GM18858 (cell line): ENCODE measurements at regions not wholly inside any gene's neighbourhood (a gene's known extent, or its start where the extent isn't known, plus 50 kb on each side); places are given as distances from the start of the nearest gene placed in this dataset.

Source experiments
- ATAC-seq: cut with Tn5 transposase; IDR thresholded peaks from one replicate; pipeline ENCODE4 v1.9.1; 2021; ENCODE audit not compliant: unreplicated experiment

DNA sequence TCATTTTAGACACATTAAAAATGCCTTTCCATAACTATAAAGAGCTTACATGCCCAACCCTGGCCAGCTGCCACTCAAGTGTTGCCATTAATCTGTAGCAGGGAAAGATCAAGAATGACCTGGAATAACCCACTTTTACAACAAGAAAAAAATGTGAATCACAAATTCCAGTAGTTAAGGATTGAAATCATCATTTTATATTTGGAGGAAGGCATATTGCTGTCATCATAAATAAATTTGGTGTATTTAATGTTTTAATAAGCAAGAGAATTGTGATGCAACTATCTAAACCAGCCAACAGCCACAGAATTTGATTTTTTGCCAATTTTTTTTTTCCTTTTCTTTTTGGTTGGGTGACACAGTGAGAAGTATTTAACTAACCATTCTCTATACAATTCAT lies 240.0 kb upstream of the SEMA6D start:
- no peak for ATAC-seq

DNA sequence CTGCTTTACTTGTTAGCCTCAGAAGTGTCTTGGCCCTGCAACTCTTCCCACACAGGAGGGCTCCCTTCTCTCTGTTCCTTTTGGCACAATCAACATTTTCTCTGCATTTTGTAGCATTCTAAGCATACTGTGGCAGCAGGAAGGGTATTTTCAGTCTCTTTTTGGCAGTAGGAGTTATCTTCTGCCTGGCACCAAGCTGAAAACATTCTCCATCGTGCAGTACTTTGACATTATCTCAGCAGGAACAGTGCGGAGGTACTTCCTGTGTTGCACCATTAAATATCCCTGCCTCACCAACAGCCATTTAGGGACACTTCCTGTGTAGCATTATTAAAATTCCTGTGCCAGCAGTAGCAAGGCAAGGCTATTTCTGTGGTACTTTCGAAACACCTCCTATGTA lies 233.2 kb upstream of the SEMA6D start:
- no peak for ATAC-seq

DNA sequence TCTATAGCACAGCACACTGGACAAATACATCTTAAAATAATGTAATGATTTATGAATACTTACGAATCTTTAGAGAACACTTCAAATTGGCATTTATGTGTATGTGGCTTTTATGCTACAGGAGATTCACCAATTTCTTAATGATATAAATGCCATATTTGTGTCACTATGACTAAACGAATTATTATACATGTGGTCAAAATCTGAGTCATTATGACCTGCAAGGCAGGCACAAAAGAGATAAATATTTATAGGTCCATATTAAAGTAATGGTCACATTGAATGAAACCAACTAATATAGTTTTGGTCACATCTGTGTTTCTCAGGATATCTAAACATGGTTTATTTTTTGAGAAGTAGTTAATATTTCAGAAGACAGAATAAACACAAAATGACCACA lies 232.3 kb upstream of the SEMA6D start:
- ATAC-seq = no peak

DNA sequence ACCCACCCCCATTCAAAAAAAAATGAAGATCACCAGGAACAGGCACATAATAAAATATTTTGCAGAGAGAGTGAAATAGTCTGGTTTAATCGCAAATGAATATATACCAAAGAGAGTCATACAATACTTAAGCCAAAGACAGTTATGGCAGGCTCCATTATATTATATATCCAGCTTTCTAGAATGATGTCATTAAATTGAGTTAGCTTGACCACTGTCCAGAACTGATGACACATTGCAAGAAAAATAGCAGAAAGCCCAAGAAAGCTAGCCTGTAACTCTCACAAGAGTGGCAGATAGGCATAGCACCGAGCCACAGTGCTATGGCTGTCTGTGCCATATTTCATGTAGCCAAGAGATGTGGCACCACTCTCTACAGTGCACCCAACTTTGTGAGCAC lies 231.9 kb upstream of the SEMA6D start:
- ATAC-seq = no peak

DNA sequence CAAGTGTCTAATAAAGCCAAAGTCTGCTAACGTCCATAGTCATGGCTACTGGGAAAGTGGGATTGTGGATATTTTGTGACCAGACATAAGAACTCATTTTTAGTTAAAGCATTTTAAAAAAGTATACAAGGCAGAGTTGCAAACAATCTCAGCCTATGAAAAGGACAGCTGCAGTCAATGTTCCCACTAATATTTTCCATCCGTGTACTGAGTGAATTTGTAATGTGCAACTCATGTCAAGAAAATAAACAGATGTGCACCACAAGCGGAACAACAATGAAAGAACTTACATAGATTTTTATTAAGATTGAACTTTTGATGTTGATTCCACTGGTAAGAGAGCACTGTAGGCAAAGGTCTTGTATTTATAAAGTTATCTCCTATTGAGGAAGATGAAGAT lies 231.3 kb upstream of the SEMA6D start:
- no peak for ATAC-seq

DNA sequence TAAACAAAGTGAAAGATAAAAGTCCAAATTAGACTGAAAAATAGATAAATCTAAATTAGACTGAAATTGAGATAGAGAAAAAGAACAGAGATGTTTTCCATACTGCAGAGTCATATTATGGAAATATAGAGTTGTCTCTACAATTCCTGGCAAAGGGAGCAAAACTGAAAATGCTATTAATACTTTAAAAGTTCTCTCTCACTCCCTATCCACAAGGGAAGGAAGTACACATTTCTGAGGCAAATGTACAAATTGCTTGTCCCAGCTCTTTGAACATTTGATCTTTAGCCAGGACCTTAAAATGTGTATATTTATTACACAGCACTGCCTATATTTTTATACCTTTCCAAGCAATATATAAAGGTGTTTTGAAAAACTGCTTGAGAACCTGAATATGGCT lies 225.1 kb upstream of the SEMA6D start:
- ATAC-seq = no peak

DNA sequence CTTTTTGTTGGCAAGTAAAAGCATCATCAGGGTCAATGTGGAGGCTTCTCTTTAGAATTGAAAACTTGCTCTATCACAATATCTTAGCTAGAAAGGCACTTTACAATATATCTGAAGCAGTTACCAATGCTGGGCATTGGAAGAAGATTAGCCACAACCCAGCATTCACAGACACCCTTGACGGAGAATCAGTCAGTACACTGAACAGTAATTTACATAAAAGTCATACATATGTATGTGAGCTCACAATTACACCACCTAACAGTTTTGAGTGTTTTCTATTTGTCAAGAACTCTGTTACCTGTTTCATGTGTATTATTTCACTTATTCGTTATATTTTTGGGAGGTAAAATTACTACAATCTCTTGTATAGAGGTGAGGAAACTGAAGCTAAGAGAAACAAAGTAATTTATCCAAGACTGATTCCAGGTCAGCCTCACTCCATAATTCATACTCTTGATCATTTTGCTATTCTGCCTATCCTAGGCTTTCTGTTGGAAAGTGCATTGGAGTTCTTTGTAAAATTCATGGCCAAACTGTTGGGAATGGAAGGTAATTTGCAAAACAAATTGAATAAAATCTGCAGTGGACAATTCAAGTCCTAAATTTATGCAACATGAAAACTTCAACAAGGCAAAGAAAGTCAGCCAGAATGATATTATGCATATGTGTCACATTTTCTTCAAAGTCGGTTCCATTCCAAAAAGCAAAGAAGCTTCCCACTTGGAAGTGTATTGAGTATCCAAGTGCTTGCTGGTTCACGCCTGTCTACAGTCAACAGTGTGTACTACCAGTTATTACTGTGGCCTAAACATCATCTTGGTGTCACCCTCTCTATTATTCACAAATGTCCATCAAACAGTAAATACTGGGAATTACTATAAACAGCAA lies 223.7 kb upstream of the SEMA6D start:
- ATAC-seq = no peak

DNA sequence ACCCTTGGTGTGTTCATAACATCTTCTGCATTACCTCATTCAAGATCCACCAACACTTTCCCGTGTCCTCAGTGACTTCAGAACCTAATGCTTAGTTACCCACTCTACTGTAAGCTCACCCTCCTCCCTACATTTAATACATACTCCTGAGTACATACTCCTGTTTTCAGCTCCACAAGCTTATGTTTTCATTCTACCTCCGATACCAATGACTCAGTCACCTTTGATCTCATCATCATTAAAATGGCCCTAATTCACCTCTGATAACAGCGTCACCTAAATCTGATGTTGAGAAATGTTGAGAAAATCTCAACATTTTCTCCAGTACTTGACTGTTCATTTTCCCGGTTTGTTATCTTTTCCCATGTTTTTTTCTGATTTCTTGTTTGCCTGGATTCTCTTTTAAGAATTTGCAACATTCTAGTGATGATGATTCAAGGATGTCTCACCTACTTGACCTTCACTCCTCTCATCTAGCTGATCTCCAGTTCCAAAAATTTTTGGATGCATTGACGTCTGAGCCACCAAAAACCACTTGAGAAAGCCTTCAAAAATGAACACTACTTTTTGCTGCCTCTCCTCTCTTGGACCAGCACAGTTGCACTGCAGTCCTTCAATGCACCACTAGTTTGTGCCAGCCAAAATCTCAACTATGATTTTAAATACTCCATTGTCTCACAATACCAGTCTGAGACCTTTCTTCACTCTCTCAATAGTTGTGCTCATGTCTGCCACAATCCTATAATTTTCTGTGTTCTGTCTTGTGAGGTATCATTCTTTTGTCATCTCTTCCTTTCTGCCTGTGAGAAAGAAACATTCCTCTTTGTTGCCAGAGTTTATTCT lies 220.7 kb upstream of the SEMA6D start:
- ATAC-seq = no peak

DNA sequence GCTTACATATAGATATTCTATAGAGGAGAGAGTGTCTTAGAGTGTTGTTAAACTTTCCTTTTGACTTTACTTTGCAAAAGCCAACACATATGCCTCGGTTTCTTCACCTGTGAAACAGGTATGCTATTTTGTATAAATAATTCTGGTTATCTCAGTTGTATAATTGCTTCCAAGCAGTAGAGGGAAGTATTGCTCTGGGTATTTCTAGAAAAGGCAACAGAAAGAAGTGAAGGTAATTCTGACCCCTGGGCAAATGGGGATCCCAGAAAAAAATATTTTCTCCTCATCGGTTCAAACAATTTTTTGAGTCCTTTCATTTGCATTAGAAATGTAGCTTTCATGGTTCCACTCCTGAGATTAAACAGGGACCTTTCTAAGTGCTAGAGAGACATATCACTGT lies 216.5 kb upstream of the SEMA6D start:
- ATAC-seq = no peak

DNA sequence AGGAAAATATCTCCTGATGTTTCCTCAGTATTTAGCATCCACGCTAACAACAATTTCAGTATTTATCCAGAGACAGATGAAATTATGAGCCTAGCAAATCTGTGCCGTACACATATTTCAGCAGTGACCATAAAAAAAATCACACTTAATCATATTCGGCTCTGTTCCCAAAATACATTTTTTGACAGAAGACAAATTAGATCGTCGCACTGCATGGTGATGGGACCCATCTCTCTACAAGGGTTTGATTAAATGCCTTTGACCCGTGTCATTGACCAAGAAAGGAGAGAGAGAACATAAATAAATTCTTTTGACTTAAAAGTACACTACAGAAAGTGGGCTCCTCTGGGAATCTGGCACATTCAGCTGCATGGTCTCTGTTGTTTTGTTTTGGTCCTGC lies 215.3 kb upstream of the SEMA6D start:
- ATAC-seq = no peak

DNA sequence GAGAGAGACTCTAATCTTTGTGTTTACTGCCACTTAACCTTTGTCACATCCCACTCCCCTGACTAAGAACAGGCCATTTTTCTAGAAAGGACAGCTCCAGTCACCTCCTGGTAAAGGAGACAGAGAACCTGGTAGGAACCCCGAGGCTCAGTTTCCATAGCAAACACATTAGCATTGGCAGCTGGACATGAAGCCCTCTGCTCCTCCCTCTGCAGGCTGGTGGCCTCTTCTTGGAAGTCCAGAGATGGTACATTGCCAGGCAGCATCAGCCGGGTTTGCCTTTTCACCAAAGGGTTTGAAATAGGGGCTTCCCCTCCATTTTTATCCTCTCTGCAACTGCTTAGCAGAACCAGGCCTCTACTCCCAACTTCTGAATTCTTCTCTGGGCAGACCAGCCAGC lies 213.4 kb upstream of the SEMA6D start:
- ATAC-seq = no peak

DNA sequence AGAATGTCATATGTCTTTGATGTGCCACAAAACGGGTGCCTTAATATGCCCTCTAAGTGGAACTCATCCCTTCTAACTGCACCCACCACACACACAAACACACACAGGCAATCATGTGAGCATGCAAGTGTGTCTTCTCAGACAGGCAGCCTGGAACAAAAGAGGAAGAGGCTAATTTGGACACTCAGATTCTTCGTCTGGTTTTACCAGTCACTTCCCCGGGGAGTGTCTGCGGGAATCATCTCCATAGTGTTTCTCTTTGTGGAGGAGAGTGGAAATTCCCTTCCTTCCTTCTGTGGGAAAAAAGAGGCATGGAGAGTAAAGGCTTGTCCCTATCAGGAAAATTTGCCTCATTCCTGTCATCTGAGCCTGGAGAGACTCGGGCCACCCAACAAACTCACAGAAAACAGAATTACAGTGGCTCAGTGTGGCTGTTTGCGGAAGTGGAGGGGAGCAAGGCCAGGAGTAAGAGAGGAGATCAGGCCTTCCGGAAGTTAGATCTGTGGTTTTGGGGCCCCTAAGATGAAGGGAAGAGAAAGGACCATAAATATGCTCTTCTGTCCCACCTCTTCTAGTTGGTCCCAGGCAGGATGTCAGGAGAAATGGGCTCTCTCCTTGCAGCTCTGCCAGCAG lies 212.6 kb upstream of the SEMA6D start:
- ATAC-seq = no peak

DNA sequence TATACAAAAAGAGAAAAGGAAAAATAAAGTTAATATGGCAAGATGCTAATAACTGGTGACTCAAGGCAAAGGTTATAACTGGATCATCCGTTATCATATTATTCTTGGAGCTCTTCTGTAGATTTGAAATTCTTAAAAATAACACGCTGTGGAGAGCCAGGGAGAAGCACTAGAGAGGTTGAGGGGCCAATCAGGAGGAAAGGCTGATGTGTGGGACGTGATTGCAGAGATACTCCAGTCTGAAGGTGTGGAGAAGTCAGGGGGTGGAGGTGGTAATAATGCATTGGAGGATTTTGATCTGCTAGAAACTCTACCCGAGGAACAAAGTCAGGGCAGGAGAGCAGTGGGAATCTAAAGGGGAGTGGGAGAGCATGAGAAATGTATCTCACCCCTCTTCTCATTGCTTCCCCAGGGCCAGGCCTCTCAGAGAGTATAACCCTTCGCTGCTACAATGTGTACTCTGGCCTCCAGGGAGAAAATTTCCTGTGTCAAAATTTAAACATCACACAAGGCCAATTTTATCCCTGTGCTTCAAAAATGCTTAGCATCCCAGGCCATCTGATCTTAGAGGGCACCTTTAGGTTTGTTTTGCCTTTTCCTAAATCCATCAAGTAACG lies 211.5 kb upstream of the SEMA6D start:
- no peak for ATAC-seq

DNA sequence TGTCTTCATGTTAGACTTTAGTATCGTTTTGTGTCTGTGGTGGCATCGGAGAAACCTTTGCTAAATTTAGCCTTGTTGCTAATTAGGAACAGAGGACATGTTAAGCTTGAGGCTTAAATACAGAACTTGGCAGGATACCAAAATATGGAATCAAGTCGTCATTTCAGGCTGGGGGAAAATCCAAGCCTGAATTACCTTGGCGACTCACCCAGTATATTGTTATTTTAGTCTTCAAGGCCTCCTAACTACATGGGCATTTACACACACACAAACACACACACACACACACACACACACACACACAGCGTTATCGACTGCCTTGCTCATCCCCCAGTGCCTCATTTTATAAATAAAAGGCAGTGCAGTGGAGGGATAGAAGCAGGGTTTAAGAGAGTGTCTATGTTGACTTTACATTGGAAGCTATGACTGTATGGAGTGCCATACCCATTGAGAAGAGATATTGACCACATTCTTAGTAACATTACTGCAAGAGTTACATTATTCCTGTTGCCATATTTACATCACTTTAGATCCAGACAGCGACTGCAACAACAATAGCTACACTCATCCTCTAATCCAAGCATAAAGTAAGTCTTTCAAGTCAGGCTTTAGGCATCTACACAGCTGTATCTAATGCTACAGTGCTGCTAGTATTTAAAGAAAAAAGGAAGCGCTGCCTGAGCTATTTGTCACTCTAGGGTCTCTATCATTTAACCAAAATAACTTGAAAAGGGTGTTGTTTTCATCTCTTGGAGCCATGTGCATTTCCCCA lies 210.8 kb upstream of the SEMA6D start:
- ATAC-seq = no peak

DNA sequence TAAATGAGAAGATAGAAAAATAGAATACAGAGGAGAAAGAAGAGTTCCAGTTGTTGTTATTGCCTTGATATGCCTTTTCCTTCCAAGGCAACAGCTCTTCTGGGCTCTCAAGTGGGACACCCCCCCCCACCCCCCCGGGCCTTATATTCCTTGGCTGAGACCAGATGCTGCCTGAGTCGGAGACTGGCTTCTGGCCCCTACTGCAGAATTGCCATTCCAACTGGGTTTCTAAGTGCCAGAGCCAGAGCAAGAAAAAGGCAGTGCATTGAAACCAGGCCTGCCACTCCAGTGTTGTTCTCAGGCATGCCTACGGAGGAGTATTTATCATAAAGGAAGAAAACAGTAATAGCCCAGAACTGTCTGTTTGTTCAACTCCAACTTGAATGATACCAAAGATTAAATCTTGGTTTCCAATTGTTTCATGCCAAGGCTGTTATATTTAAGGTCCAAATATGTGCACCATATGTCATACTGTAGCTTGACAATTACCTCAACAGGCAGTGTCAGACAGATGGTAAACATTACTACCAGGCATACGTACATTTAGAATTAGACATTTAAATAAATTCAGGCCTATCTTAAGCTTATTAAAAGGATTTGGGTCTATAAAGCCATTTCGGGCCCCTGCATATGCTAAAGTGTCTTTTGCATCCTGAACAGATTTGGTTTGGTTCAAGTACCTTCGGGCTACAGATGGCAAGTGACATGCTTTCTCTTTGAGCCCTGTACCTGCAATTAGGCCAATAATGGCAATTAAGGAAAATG lies 209.9 kb upstream of the SEMA6D start:
- ATAC-seq = no peak

DNA sequence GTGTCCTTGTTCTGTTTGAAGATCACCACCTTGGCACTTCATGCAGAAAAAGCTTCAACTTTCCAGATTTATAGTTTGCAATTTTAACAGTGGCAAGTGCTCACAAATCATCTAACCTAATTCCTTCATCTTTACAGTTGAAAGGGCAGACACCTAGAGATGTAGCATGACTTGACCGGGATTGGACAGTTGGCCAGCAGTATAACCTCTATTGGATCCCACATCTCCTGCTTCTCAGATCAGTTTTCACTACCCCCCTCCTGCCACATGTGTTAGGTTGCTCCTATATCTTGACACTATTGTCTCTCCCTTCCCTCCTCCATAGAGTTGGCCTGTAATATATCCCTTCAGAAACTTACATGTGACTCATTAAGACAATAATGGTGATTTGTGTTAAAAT lies 206.0 kb upstream of the SEMA6D start:
- no peak for ATAC-seq

DNA sequence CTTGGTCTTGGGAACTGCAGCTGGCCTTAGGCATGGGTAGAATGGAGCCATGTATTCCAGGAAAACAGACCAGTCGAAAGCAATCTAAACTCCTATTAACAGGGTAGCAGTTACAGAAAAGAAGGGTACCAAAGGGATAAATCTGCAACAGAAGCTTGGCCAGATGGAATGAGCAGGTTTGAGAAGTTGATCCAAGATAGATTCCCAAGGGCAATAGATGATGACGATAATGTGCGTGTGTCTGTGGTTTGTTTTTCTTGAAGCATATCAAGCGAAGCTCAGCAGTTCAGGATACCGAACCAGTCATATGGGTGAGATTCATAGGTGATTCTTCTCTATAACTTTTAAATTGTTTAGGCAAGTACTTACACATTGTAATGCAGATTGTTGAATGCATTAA lies 203.8 kb upstream of the SEMA6D start:
- ATAC-seq = no peak

DNA sequence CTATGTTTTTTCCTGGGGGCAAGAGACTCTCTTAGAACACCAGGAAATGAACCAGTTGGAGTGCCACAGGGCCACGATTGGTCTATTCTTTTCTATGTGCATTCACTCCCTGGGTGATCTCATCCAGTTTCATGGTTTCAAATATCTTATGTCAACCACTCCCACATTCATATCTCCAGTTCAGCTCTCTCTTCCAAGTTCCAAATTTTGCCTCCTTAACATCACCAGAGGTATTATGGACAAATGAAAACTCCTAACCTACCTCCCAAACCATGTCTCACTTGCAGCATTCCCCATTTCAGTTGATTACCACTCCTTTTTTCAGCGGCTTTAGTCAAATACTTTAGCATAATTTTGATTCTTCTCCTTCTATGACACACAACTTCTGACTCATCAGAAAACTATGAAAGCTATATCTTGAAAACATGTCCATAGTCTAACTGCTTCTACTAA lies 203.1 kb upstream of the SEMA6D start:
- no peak for ATAC-seq

DNA sequence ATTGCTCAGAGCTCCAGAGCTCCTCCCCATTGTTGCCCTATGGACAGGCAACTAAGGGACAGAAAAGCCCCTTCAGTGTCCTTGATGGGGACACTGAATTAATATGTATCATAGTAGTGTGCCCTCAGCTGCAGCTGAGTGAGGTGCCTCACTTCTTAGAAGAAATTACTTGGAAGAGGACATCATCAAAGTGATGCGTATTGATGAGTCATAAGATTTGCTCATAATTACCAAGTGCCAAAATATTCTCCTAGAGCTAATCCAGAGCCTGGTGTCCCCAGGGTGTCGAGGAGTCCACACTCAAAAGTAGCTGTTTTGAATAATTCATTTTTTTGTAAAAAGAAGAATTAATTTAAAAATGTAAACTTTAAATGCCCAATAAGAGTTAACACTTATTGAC lies 200.7 kb upstream of the SEMA6D start:
- ATAC-seq = no peak

DNA sequence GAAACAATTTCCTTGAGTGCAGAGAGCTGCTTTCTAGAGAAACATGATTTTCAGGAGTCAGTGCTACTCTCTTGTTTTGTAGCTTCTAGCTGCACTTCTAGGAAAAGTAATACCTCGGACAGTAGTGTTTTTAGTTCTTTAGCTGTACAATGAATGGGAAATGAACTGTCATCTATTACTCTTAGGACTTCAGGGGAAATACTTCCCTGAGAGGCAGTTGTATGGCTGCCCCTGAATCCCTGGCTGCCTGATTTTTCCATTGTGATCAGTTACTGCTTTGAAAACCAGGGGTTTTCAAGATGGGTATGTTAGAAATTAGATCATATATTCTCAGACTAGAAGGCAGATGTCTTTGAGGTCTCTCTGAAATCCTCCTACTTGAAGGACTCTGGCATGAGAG lies 200.3 kb upstream of the SEMA6D start:
- ATAC-seq = no peak
